ENCODE measurements at regions not wholly inside any gene's neighbourhood (a gene's known extent, or its start where the extent isn't known, plus 50 kb on each side); places are given as distances from the start of the nearest gene placed in this dataset.

DNA sequence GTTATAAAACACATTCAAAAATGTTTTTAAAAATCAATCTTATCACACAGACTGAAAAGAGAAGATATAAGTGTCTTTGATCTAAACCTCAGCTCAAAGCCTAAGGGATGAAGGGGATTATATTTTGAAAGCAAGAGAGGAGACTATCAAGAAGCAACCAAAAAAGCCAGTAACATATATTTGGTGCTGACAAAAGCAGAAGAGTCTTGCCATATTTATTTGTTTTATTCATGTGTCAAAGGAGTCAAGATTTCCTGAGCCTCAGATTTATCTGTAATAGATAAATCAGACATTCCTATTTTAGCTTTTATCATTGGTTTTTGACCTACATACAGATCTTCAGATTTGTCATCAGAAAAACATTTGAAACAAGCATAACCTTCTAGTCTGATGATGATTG lies 798.6 kb upstream of the PCDH9 start:
- TF ChIP-seq, protein P1, sequence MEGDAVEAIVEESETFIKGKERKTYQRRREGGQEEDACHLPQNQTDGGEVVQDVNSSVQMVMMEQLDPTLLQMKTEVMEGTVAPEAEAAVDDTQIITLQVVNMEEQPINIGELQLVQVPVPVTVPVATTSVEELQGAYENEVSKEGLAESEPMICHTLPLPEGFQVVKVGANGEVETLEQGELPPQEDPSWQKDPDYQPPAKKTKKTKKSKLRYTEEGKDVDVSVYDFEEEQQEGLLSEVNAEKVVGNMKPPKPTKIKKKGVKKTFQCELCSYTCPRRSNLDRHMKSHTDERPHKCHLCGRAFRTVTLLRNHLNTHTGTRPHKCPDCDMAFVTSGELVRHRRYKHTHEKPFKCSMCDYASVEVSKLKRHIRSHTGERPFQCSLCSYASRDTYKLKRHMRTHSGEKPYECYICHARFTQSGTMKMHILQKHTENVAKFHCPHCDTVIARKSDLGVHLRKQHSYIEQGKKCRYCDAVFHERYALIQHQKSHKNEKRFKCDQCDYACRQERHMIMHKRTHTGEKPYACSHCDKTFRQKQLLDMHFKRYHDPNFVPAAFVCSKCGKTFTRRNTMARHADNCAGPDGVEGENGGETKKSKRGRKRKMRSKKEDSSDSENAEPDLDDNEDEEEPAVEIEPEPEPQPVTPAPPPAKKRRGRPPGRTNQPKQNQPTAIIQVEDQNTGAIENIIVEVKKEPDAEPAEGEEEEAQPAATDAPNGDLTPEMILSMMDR (IDR thresholded peaks at IDR 0.05) = no peak
- no peak for TF ChIP-seq POLR2A (IDR thresholded peaks at IDR 0.05)
